HG03025 (cell line): ENCODE measurements at regions not wholly inside any gene's neighbourhood (a gene's known extent, or its start where the extent isn't known, plus 50 kb on each side); places are given as distances from the start of the nearest gene placed in this dataset.

Experiments
- ATAC-seq: cut with Tn5 transposase; IDR thresholded peaks from one replicate; pipeline ENCODE4 v1.9.1; 2021; ENCODE audit warnings: mild to moderate bottlenecking, moderate library complexity; ENCODE audit not compliant: unreplicated experiment, low FRiP score

DNA sequence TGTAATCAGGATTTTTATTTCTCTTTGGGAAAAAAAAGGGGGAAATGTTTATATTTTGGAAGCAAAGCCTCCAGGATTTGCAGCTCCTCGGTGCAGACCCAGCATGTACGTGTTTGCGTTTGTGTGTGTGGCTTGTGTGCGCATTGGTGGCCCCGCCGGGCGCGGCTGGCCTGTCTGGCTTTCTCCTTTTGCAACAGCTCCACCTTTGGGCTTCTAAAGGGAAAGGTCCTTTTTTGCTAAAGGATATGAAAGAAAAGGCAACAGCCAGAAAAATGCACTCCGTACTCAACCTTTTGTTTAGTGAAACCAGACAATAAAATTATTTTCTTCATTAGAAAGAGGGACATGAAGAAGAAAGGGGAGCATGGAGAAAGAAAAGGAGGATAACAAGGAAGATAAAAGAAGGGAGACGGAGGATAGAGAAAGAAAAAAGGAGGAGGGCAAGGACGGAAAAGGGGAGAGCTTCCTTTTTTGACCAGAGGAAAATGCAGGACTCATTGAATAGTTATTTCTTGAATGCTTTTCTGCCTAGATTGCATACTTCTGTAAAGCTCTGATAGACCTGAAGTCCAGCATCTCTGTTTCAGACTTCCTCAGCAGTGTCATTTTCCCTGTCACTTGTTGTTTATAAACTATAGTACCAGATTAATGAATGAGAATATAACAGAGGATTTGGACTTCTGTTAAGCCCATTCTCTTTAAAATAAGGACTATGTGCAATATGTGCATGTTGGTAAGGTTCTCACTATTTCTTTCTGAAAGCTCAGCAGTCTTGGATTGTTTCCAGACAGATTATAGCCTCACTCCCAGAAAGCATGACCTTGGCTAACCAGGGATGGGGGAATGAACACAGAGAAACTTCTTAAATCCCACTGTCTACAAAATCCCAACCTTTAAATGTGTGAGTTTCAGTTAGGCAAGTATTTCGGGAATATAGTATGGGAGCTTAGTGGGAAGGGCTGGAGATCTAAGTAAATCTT is 563.1 kb upstream of the PIK3C3 start:
- ATAC-seq = no peak

DNA sequence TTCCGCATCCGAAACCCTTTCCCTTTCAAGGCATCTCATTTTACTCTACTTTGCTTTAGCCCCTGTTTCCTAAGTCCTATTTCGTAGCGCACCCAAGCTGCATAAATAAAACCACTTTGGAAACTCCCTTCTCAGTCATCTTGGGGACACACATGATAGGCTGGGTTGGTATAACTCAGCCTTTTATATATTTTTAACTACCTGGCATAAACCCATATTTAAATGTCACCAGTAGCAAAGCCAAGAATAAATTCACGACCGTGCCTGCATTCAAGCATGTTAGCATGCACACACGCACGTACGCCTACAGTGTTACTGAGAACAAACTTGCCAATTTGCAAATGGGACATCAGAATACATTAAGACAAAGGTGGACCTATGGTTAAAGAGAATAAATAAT is 564.7 kb upstream of the PIK3C3 start:
- peak; percentile 69 for ATAC-seq

GRCh38 chr18:41378598-41378997 is 576.4 kb upstream of the PIK3C3 start:
- ATAC-seq = no peak

GRCh38 chr18:41373612-41374011 is 581.4 kb upstream of the PIK3C3 start:
- no peak for ATAC-seq

DNA sequence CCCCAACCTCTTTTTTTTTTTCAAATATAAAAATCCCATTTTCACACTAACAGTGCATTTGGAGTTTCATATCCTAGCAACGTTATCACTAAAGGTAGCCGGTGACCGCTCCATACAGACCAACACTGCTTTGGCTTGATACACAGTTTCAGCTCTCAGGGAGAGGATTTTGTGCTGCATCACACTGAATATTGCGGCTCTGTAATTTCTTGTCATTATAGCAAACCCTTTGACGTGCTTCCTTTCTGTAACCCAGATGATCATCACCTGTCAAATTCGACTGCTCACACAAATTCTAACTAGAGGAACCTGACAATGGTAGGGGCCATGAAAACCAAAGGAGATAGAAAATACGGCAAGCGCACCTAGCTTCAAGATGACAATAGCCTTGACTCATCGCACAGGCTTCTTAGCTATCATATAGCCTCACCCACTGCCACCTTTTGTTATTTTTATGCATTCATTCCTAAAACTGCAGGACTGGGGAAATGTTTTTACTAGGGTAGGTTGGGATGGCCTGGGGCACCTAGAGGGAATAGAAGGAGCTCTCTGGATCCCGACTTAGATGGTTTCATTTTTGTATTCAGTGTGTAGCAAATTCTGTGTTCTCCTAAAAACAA is 582.9 kb upstream of the PIK3C3 start:
- ATAC-seq = no peak

- ATAC-seq = no peak
Observed at GRCh38 chr18:41371156-41372045, 583.6 kb upstream of the PIK3C3 start.

GRCh38 chr18:41370740-41371139 is 584.3 kb upstream of the PIK3C3 start:
- no peak for ATAC-seq

- no peak for ATAC-seq
Observed at GRCh38 chr18:41357708-41358107, 597.3 kb upstream of the PIK3C3 start.

DNA sequence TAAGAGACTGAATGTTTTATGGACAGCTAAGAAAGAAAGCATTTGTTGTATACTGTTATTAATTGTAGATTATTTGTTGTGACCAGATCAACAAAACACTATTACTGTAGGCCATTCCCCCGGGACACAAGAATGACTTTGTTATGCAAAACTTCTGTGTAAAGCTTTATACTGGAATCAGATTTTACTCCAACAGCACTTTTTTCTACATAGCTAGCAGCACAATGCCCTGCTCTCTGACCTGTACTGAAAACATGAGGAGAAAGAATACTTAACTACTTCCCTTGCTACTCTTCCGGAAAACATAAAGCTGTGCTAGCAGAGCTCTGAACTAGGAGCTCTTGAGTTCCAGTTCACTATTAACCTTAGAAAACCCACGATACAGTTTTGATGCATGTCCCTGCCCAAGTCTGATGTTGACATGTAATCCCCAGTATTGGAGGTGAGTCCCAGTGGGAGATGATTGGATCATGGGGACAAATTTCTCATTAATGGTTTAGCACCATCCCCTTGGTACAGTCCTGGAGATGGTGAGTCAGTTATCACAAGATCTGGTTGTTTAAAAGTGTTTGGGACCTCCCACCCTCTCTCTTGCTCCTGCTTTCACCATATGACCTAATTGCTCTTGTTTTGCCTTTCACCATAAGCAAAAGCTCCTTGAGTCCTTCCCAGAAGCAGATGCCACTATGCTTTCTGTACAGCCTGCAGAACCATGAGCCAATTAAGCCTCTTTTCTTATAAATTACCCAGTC is 601.1 kb upstream of the PIK3C3 start:
- ATAC-seq = no peak

- ATAC-seq = no peak
Observed at GRCh38 chr18:41351430-41351829, 603.6 kb upstream of the PIK3C3 start.

DNA sequence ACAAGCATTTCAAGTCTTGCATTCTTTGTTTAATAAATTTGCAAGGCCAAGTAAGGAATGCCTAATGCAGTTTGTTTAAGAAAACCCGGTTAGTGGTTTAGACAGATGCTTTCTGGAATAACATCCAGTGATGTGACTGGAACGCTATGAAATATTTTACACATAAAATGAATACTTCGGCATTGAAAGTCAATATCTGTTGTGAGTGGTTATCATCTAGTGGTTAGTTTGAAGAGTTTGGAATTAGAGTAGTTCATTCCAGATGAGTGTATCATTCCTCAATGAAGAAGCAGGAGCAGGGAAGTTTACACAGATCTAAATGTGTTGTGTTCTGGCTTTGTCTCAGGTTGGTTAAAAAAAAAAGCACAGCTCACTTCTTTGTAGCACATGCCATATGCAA is 608.0 kb upstream of the PIK3C3 start:
- ATAC-seq = no peak

DNA sequence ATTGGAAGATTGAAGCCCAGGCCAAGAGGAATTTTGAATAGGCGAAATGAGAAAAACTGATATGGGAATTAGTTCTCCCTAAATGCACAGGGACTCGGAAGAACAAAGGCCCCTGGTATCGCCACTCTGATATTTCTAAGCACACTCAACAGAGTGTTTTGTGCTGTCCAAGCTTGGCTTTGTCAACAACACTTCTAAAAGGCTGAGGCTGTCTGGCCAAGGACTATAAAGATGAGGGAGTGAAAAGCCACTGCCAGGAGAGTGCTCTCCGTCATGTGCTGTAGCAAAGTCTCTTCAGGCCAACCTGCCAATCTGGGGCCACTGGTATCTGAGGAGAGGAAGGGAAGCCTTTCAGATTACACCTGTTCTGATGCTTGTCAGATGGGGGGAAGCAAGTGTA is 611.2 kb upstream of the PIK3C3 start:
- no peak for ATAC-seq

DNA sequence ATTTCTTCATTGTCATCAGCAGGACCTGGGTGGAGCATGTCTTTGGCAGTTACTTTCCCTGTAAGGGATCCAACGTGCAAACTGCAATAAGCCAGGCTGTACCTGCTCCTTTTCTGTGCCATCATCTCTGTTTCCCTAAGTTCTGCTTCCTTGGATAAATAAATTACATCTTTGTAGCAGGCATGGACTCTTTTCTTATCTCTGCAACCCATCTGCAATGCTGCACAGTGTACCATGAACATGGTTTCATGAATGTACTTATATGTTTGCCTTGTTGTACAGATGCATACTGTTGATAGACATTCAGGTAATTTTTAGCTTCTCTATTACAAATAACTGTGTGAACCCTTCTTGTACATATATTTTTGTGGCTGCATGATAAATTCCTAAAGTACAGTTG is 616.7 kb upstream of the PIK3C3 start:
- no peak for ATAC-seq

DNA sequence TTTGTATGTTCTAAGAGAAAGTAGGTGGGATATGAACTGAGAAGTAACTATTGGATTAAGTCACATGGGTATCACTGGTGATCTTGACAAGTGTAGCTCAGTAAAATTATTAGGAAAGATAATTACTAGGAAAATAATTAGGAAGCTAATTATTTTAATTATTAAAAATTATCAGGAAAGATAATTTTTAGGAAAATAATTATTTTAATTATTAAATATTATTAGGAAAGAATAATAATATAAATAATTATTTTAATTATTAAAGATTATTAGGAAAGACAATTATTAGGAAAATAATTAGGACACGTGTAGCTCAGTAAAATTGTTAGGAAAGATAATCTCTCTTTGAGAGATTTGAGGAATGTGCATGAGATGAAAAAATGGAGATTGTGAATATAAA is 623.4 kb upstream of the PIK3C3 start:
- ATAC-seq = no peak

DNA sequence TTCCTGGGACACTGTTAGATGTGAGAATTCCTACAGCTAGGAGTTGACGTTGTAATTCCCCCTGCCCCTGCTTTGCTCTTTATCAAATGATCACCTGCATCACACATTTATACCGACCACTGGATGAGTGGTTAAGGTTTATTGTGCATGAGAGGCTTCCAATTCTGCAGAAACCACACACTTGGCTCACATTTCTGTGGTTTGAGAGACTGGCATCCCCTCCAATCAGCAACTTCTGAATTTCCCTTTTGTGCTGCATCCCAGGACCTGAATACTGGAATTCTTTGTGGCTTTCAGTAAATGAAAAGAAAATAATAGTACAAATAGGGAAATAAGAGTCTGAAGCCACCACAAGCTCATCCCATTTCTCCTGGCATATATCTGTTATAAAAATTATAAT is 628.7 kb upstream of the PIK3C3 start:
- no peak for ATAC-seq

GRCh38 chr18:41324934-41325333 is 630.1 kb upstream of the PIK3C3 start:
- no peak for ATAC-seq

- ATAC-seq = no peak
Observed at GRCh38 chr18:41324020-41324791, 630.8 kb upstream of the PIK3C3 start.

- no peak for ATAC-seq
Observed at GRCh38 chr18:41323044-41323443, 632.0 kb upstream of the PIK3C3 start.

DNA sequence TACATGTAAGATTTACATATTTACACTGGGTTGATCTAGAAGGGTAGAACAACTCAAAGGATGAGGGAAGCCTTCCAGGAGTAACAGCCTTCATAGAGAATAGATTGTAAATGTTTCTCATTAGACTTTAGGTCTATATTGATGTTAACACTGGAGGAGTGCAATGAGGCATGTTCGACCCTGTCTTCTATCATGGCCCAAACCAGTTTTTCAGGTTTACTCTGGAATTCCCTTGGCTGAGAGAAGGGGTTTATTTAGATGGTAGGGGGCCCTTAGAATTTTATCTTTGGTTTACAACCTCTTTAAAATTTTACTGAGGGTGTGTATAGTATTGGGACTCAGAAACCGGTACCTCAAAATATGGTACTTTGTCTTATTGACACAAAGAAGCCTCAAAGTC is 634.9 kb upstream of the PIK3C3 start:
- ATAC-seq = no peak

GRCh38 chr18:41315134-41315533 is 639.9 kb upstream of the PIK3C3 start:
- no peak for ATAC-seq
